Neural crest cell (in vitro differentiated cells): ENCODE measurements at regions not wholly inside any gene's neighbourhood (a gene's known extent, or its start where the extent isn't known, plus 50 kb on each side); places are given as distances from the start of the nearest gene placed in this dataset.

Source experiments
- DNase-seq: peaks from one replicate; pipeline ENCODE4 v3.0.0; 2021; ENCODE audit warnings: low read depth, mixed read lengths, low spot score
- H3K27ac Mint-ChIP-seq: one replicate; pipeline ENCODE4 v1.8.0; 2021; ENCODE audit warnings: mild to moderate bottlenecking, mixed read lengths; ENCODE audit not compliant: unreplicated experiment
- H3K27me3 Mint-ChIP-seq: 2 replicates; pipeline ENCODE4 v1.8.0; 2021; ENCODE audit warnings: low read depth, mild to moderate bottlenecking, mixed read lengths
- H3K36me3 Mint-ChIP-seq: 2 replicates; pipeline ENCODE4 v1.8.0; 2021; ENCODE audit warnings: low read depth, mild to moderate bottlenecking, mixed read lengths
- H3K4me1 Mint-ChIP-seq: 2 replicates; pipeline ENCODE4 v1.8.0; 2021; ENCODE audit warnings: mixed read lengths
- H3K4me3 Mint-ChIP-seq: one replicate; pipeline ENCODE4 v1.8.0; 2021; ENCODE audit warnings: mild to moderate bottlenecking, mixed read lengths
- H3K9me3 Mint-ChIP-seq: 2 replicates; pipeline ENCODE4 v1.8.0; 2021; ENCODE audit warnings: mixed read lengths
- CTCF ChIP-seq: fragments of 200-600 bp; sonication (generic); conservative IDR thresholded peaks from 2 replicates; pipeline ENCODE4 v1.5.0; 2021; ENCODE audit warnings: antibody characterized with exemption, mild to moderate bottlenecking

- DNase-seq = no peak
- no peak for TF ChIP-seq CTCF
- H3K27ac Mint-ChIP-seq = no peak overlapping the region
- H3K36me3 Mint-ChIP-seq = no peaks in the 10 kb centered on the region
- peaks cover 2% of the 10 kb centered on the region for H3K27me3 Mint-ChIP-seq
- H3K4me3 Mint-ChIP-seq = no peak overlapping the region
- H3K4me1 Mint-ChIP-seq = no peaks in the 10 kb centered on the region
- no peaks in the 10 kb centered on the region for H3K9me3 Mint-ChIP-seq
Measured at GRCh38 chr19:32241306-32241705, 104.1 kb upstream of the ZNF507 start.

- no peak overlapping the region for H3K27ac Mint-ChIP-seq
- no peak overlapping the region for H3K4me3 Mint-ChIP-seq
- TF ChIP-seq CTCF = no peak
- no peaks in the 10 kb centered on the region for H3K4me1 Mint-ChIP-seq
- H3K36me3 Mint-ChIP-seq = no peaks in the 10 kb centered on the region
- H3K9me3 Mint-ChIP-seq = no peaks in the 10 kb centered on the region
- no peak for DNase-seq
- peaks cover 2% of the 10 kb centered on the region for H3K27me3 Mint-ChIP-seq
Measured at GRCh38 chr19:32241932-32242710, 103.3 kb upstream of the ZNF507 start.

- Mint-ChIP-seq H3K4me1 (no peaks in the 10 kb centered on the region), H3K27ac (no peak overlapping the region), H3K36me3 (no peaks in the 10 kb centered on the region), H3K9me3 (no peaks in the 10 kb centered on the region), H3K27me3 (peaks cover 17% of the 10 kb centered on the region), H3K4me3 (no peak overlapping the region)
- TF ChIP-seq CTCF = no peak
- DNase-seq = no peak
Measured at GRCh38 chr19:32246006-32246405, 99.4 kb upstream of the ZNF507 start.

- Mint-ChIP-seq H3K27me3 (peaks cover 17% of the 10 kb centered on the region), H3K9me3 (no peaks in the 10 kb centered on the region), H3K4me1 (no peaks in the 10 kb centered on the region), H3K27ac (no peak overlapping the region), H3K4me3 (no peak overlapping the region), H3K36me3 (no peaks in the 10 kb centered on the region)
- no peak for DNase-seq
- no peak for TF ChIP-seq CTCF
Measured at GRCh38 chr19:32251634-32252332, 93.6 kb upstream of the ZNF507 start.

GRCh38 chr19:32252333-32252669, 93.1 kb upstream of the ZNF507 start:
- Mint-ChIP-seq H3K4me1 (no peaks in the 10 kb centered on the region), H3K9me3 (no peaks in the 10 kb centered on the region), H3K27me3 (peaks cover 17% of the 10 kb centered on the region), H3K4me3 (no peak overlapping the region), H3K27ac (no peak overlapping the region), H3K36me3 (no peaks in the 10 kb centered on the region)
- DNase-seq = no peak
- no peak for TF ChIP-seq CTCF
